Small intestine (tissue), 7 donors: ENCODE measurements at regions not wholly inside any gene's neighbourhood (a gene's known extent, or its start where the extent isn't known, plus 50 kb on each side); places are given as distances from the start of the nearest gene placed in this dataset.

Experiments used
- DNase-seq, 2 donors: peaks; one replicate each; pipeline versions ENCODE4 v3.0.0 to v3.0.0-alpha.2; 2013
- FAIRE-seq: peaks from 2 replicates; lab custom pipeline; 2012; peaks lifted over from hg19 to GRCh38; lab: Jason Lieb, UNC
- H3K27ac ChIP-seq, 3 donors: one replicate each; pipeline ENCODE4 v1.5.1; 2013; ENCODE audit warnings: low read length in 2 of 3, mild to moderate bottlenecking in 2 of 3, control low read depth in 1 of 3, inconsistent platforms in 1 of 3, low read depth in 1 of 3, moderate library complexity in 1 of 3
- H3K27me3 ChIP-seq, 3 donors: one replicate each; pipeline ENCODE4 v1.6.1; 2013; ENCODE audit warnings: low read length in 3 of 3, inconsistent platforms in 1 of 3; ENCODE audit not compliant: control insufficient read depth in 3 of 3, insufficient read depth in 3 of 3
- H3K36me3 ChIP-seq, 3 donors: one replicate each; pipeline ENCODE4 v1.6.1; 2013; ENCODE audit warnings: low read length in 3 of 3, inconsistent platforms in 1 of 3, low read depth in 1 of 3, mild to moderate bottlenecking in 1 of 3, moderate library complexity in 1 of 3; ENCODE audit not compliant: control insufficient read depth in 3 of 3, insufficient read depth in 2 of 3
- H3K4me1 ChIP-seq, 3 donors: one replicate each; pipeline ENCODE4 v1.6.1; 2013; ENCODE audit warnings: low read length in 2 of 3, inconsistent platforms in 1 of 3, low read depth in 1 of 3, mild to moderate bottlenecking in 1 of 3, moderate library complexity in 1 of 3; ENCODE audit not compliant: control insufficient read depth in 3 of 3, insufficient read depth in 2 of 3
- H3K4me3 ChIP-seq, 3 donors: one replicate each; pipeline ENCODE4 v1.5.1; 2013; ENCODE audit warnings: low read length in 3 of 3, control low read depth in 1 of 3, inconsistent platforms in 1 of 3, low read depth in 1 of 3, mild to moderate bottlenecking in 1 of 3, moderate library complexity in 1 of 3
- H3K9me3 ChIP-seq, 2 donors: one replicate each; pipeline ENCODE4 v1.6.1; 2013; ENCODE audit warnings: low read depth in 1 of 2, low read length in 1 of 2; ENCODE audit not compliant: control insufficient read depth in 2 of 2, insufficient read depth in 1 of 2
- whole genome bisulfite sequencing, 3 donors: extraction: QIAGEN DNeasy Blood & Tissue Kit; methylation state at CpG; one replicate each; pipeline ENCODE4 v1.1.7; 2013; 5-methylcytosine and 5-hydroxymethylcytosine counted together
- donor health status: healthy with polysubstance abuse.
- donor health status: control.
- donor health status: control.
- donor health status: Bipolar disorder and iron deficiency.
- donor health status: healthy.

GRCh38 chr6:164807125-164807524, 502.3 kb downstream of the C6orf118 start:
- 42 to 56% (median 54%) methylated on average over 2 of the region's 2 CpGs for WGBS, 3 donors
- H3K27me3 ChIP-seq: no peaks in the 10 kb centered on the region
- H3K4me1 ChIP-seq: no peaks in the 10 kb centered on the region
- no peak overlapping the region for H3K4me3 ChIP-seq
- FAIRE-seq: no peak
- DNase-seq: no peak
- peaks cover 1 to 39% of the 10 kb centered on the region in 2 donors for H3K9me3 ChIP-seq
- H3K27ac ChIP-seq: no peak overlapping the region
- H3K36me3 ChIP-seq: no peaks in the 10 kb centered on the region

DNA sequence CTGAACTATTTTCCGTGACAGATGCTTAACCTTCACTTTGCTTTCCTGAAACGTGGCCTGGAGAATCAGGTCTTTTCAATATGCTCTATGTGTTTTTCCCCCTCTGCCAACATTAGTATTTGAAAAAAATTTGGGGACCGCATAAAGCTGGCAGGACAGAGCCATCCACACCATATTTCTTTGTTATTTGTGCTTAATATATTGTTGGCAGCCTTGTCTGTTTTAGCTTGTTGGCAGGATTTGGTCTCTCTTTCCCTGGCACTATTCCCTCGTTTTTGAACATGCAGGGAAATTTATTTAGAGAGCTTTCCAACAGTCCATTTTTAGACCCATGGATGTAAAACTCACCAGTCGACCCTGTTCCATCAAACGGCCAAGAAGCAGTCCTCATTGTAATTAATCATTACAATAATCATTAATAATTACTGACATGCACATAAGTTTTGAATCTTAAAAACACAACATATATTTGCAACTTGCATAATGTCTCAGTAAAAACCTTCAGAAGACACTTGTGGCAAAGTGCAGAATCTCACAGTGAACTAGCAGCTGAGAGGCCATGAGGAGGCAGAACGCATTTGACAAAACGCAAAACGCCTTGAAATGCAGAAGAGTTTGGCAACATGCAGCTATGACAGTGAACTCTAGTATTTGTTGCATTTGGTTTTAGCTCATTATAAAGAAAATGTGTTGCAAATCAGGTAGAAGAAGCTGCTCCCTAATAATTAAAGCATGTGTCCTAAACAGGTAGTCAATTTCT, 514.2 kb downstream of the C6orf118 start:
- no peak overlapping the region for H3K27ac ChIP-seq
- H3K27me3 ChIP-seq: no peaks in the 10 kb centered on the region
- no peaks in the 10 kb centered on the region for H3K4me1 ChIP-seq
- H3K9me3 ChIP-seq: peaks cover 2 to 19% of the 10 kb centered on the region in 2 donors
- WGBS, 3 donors: 72 to 80% (median 78%) methylated on average over 9 of the region's 9 CpGs
- no peaks in the 10 kb centered on the region for H3K36me3 ChIP-seq
- FAIRE-seq: no peak
- no peak overlapping the region for H3K4me3 ChIP-seq
- no peak for DNase-seq

DNA sequence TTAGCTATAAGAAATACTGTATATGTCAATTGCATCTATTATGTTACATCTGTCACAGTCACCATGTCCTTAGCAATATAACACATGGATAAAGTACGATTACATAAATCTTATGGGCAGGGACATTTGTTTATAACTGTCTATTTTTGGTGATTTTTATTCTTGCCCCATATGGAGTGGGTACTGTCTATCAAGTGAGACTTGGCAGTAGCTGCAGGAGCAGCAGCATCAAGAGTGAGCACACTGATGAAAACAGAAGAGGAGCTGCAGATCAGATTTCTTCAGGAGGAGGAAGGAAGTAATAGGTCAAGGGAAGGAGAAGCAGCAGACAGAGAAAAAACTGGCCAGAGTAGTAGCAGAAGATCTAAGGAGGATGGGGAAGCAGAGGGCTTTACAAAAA, 516.7 kb downstream of the C6orf118 start:
- Histone ChIP-seq H3K27ac (no peak overlapping the region), H3K4me3 (no peak overlapping the region), H3K27me3 (no peaks in the 10 kb centered on the region), H3K36me3 (no peaks in the 10 kb centered on the region), H3K4me1 (no peaks in the 10 kb centered on the region), H3K9me3 (peaks cover 2 to 19% of the 10 kb centered on the region in 2 donors)
- 50 to 67% (median 56%) methylated on average over 1 of the region's 1 CpG for WGBS, 3 donors
- DNase-seq (no peak), FAIRE-seq (no peak)

DNA sequence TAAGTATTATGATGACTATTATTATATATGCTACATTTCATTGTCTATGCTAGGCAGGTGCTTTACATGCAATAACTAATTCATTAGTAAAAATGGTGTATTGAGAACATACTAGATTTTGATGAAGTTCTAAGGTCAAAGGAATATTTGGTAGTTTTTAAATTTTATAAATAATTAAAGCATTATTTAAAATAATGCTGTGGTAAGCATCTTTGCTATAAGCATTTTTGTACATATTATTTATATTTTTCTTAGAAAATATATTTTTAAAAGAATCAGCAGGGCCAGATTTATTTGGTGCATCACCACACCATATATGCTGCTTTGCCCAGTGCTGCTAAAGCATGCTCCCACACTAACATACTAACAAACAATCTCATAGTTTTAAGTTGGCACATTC, 517.9 kb downstream of the C6orf118 start:
- FAIRE-seq (no peak), DNase-seq (no peak)
- Histone ChIP-seq H3K4me1 (no peaks in the 10 kb centered on the region), H3K4me3 (no peak overlapping the region), H3K36me3 (no peaks in the 10 kb centered on the region), H3K27ac (no peak overlapping the region), H3K27me3 (no peaks in the 10 kb centered on the region), H3K9me3 (peaks cover 0 to 15% of the 10 kb centered on the region in 2 donors)

GRCh38 chr6:164763788-164764187, 545.6 kb downstream of the C6orf118 start:
- H3K27ac ChIP-seq: no peak overlapping the region

DNA sequence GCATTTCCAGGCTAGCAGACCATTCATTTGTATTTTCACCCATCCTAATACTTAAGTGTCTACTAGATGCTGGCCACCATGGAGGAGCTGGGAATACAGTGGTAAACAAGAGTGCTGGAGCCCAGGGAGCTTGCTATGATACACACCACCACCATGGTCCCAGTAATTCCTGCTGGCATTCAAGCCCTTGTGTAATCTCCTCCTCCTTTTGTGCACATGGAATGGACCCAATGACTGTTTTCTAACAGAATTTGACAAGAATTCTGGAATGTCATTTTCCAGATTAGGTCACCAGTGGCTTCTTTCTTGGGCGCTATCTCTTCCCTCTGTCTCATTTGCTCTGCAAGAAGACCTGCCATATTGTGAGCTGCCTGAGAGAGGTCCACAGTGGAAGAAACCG, 552.0 kb downstream of the C6orf118 start:
- Histone ChIP-seq H3K9me3 (peaks cover 0 to 16% of the 10 kb centered on the region in 2 donors), H3K4me1 (no peaks in the 10 kb centered on the region), H3K4me3 (no peak overlapping the region), H3K27me3 (no peaks in the 10 kb centered on the region), H3K36me3 (no peaks in the 10 kb centered on the region), H3K27ac (no peak overlapping the region)
- no peak for DNase-seq
- 68 to 80% (median 78%) methylated on average over 2 of the region's 2 CpGs for WGBS, 3 donors
- FAIRE-seq: no peak

More at GRCh38 chr6:164763788-164764187, 545.6 kb downstream of the C6orf118 start:
- Histone ChIP-seq H3K4me1 (no peaks in the 10 kb centered on the region), H3K36me3 (no peaks in the 10 kb centered on the region), H3K27me3 (no peaks in the 10 kb centered on the region), H3K9me3 (peaks cover 2 to 33% of the 10 kb centered on the region in 2 donors), H3K4me3 (no peak overlapping the region)
- DNase-seq (no peak), FAIRE-seq (no peak)
- WGBS, 3 donors: 90 to 96% (median 91%) methylated on average over 1 of the region's 1 CpG

GRCh38 chr6:164756723-164757122, 552.7 kb downstream of the C6orf118 start:
- FAIRE-seq (no peak), DNase-seq (no peak)
- Histone ChIP-seq H3K27ac (no peak overlapping the region), H3K36me3 (no peaks in the 10 kb centered on the region), H3K27me3 (no peaks in the 10 kb centered on the region), H3K9me3 (peaks cover 0 to 19% of the 10 kb centered on the region in 2 donors), H3K4me3 (no peak overlapping the region), H3K4me1 (no peaks in the 10 kb centered on the region)
- 70 to 79% (median 72%) methylated on average over 8 of the region's 8 CpGs for WGBS, 3 donors

DNA sequence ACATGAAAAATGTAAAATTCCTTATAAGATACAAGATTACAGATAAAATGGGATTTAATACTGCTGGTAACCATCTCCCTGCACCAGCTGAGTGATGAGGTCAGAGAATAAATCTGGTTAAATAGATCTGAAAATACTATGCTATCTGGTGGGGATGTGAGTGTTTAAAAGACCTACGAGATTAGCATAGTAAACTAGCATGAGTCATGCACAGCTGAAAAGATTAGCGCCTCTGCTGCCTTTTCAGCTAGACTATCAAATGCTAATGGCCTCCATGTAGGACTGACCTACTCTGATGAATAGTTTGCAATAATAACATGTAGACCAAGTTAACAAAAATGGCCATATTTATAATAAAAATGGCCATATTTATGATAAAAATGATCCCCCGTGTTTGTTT, 553.3 kb downstream of the C6orf118 start:
- no peaks in the 10 kb centered on the region for H3K4me1 ChIP-seq
- peaks cover 0 to 23% of the 10 kb centered on the region in 2 donors for H3K9me3 ChIP-seq
- DNase-seq: no peak
- H3K27ac ChIP-seq: no peak overlapping the region
- no peaks in the 10 kb centered on the region for H3K27me3 ChIP-seq
- no peaks in the 10 kb centered on the region for H3K36me3 ChIP-seq
- 56 to 66% (median 62%) methylated on average over 3 of the region's 3 CpGs for WGBS, 3 donors
- FAIRE-seq: no peak
- H3K4me3 ChIP-seq: no peak overlapping the region

DNA sequence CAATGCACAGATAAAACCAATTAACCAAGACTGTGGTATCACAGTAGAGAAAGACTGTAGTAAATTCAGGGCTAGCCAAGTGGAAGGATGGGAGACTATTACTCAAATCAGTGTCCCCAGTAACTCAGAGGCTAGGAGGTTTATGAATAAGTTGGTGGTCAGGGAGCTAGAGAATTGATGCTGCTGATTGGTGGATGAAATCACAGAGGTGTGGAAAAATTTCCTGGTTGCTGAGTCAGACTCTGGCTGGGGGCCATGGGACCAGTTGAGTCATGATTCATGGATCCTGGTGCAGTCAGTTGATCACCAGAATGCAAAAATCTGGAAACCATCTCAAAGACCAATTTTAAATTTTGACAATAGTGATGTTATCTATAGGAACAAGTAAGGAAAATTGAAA, 555.9 kb downstream of the C6orf118 start:
- no peak overlapping the region for H3K4me3 ChIP-seq
- FAIRE-seq: no peak

More for the DNA sequence above, 555.9 kb downstream of the C6orf118 start:
- no peaks in the 10 kb centered on the region for H3K4me1 ChIP-seq
- DNase-seq: no peak
- no peak overlapping the region for H3K27ac ChIP-seq
- no peaks in the 10 kb centered on the region for H3K36me3 ChIP-seq
- peaks cover 2 to 16% of the 10 kb centered on the region in 2 donors for H3K9me3 ChIP-seq
- H3K27me3 ChIP-seq: no peaks in the 10 kb centered on the region
